ENCODE measurements at regions not wholly inside any gene's neighbourhood (a gene's known extent, or its start where the extent isn't known, plus 50 kb on each side); places are given as distances from the start of the nearest gene placed in this dataset.

GRCh38 chr1:55444667-55445066 lies 229.5 kb upstream of the USP24 start:
- H3K4me1 ChIP-seq (ENCODE audit: control insufficient read depth in 1 of 2, insufficient read depth in 2 of 2, low read length in 2 of 2): no peaks in the 10 kb centered on the region
- no peak overlapping the region for H2AFZ ChIP-seq (ENCODE audit: insufficient read depth, low read depth, low read length, poor library complexity, severe bottlenecking)
- no peak overlapping the region for H3K27ac ChIP-seq (ENCODE audit: low read depth in 1 of 2, low read length in 2 of 2)
- no peak overlapping the region for H3K4me2 ChIP-seq (replicated peaks; ENCODE audit: extremely low read depth, low read length, poor library complexity, severe bottlenecking)
- H3K36me3 ChIP-seq (replicated peaks in 1 of 2; ENCODE audit: control insufficient read depth in 1 of 2, insufficient read depth in 2 of 2, low read length in 2 of 2): no peaks in the 10 kb centered on the region
- no peak for DNase-seq
- no peak for TF ChIP-seq CTCF (IDR thresholded peaks at IDR 0.05)
- Mint-ChIP-seq H3K36me3 (no peaks in the 10 kb centered on the region), H3K27me3 (ENCODE audit: low read depth in 3 of 3) (peaks cover 0 to 8% (median 3%) of the 10 kb centered on the region in 3 donors), H3K9me3 (peaks cover 0 to 5% (median 0%) of the 10 kb centered on the region in 7 donors), H3K27ac (no peak overlapping the region), H3K4me3 (no peak overlapping the region), H3K4me1 (no peaks in the 10 kb centered on the region)
- no peaks in the 10 kb centered on the region for H4K20me1 ChIP-seq (ENCODE audit: insufficient read depth, low read length)
- H3K79me2 ChIP-seq (ENCODE audit: insufficient read depth, low read length): no peaks in the 10 kb centered on the region
- H3K27me3 ChIP-seq (ENCODE audit: control insufficient read depth in 2 of 2, insufficient read depth in 2 of 2, low read length in 2 of 2): no peaks in the 10 kb centered on the region
- no peaks in the 10 kb centered on the region for H3K9me3 ChIP-seq (replicated peaks in 1 of 2; ENCODE audit: control insufficient read depth in 1 of 2, insufficient read depth in 1 of 2, low read length in 2 of 2)
- no peak overlapping the region for H3K4me3 ChIP-seq (replicated peaks in 1 of 3; ENCODE audit: low read depth in 2 of 3, low read length in 3 of 3)
- intact Hi-C loops (cut with micrococcal nuclease): no loop called here
- no peak overlapping the region for H3K9ac ChIP-seq (ENCODE audit: insufficient read depth, low read length, poor library complexity, severe bottlenecking)
- WGBS (ENCODE audit: insufficient coverage): no CpG with 5 or more reads among the region's 1 CpG

GRCh38 chr1:55443175-55443915 lies 228.2 kb upstream of the USP24 start:
- peaks cover 1 to 8% (median 3%) of the 10 kb centered on the region in 3 donors for H3K27me3 Mint-ChIP-seq (ENCODE audit: low read depth in 3 of 3)
- H3K9me3 ChIP-seq (replicated peaks in 1 of 2; ENCODE audit: control insufficient read depth in 1 of 2, insufficient read depth in 1 of 2, low read length in 2 of 2): no peaks in the 10 kb centered on the region
- peaks cover 0 to 2% (median 0%) of the 10 kb centered on the region in 7 donors for H3K9me3 Mint-ChIP-seq
- no peak overlapping the region for H2AFZ ChIP-seq (ENCODE audit: insufficient read depth, low read depth, low read length, poor library complexity, severe bottlenecking)
- H3K9ac ChIP-seq (ENCODE audit: insufficient read depth, low read length, poor library complexity, severe bottlenecking): no peak overlapping the region
- H3K4me3 ChIP-seq (replicated peaks in 1 of 3; ENCODE audit: low read depth in 2 of 3, low read length in 3 of 3): no peak overlapping the region
- H3K79me2 ChIP-seq (ENCODE audit: insufficient read depth, low read length): no peaks in the 10 kb centered on the region
- H4K20me1 ChIP-seq (ENCODE audit: insufficient read depth, low read length): no peaks in the 10 kb centered on the region
- H3K27ac ChIP-seq (ENCODE audit: low read depth in 1 of 2, low read length in 2 of 2): no peak overlapping the region
- H3K4me1 Mint-ChIP-seq: no peaks in the 10 kb centered on the region
- H3K4me2 ChIP-seq (replicated peaks; ENCODE audit: extremely low read depth, low read length, poor library complexity, severe bottlenecking): no peak overlapping the region
- no peak for TF ChIP-seq CTCF (IDR thresholded peaks at IDR 0.05)
- no peaks in the 10 kb centered on the region for H3K4me1 ChIP-seq (ENCODE audit: control insufficient read depth in 1 of 2, insufficient read depth in 2 of 2, low read length in 2 of 2)
- H3K27me3 ChIP-seq (ENCODE audit: control insufficient read depth in 2 of 2, insufficient read depth in 2 of 2, low read length in 2 of 2): no peaks in the 10 kb centered on the region
- no peak for DNase-seq
- no peaks in the 10 kb centered on the region for H3K36me3 Mint-ChIP-seq
- H3K36me3 ChIP-seq (replicated peaks in 1 of 2; ENCODE audit: control insufficient read depth in 1 of 2, insufficient read depth in 2 of 2, low read length in 2 of 2): no peaks in the 10 kb centered on the region
- 90% methylated on average over 6 of the region's 7 CpGs for WGBS (ENCODE audit: insufficient coverage)
- no peak overlapping the region for H3K27ac Mint-ChIP-seq
- H3K4me3 Mint-ChIP-seq: no peak overlapping the region
- intact Hi-C loops (cut with micrococcal nuclease): no loop called here

Measured in CD14-positive monocyte (primary cell).